Smooth muscle cell (in vitro differentiated cells): ENCODE measurements at regions not wholly inside any gene's neighbourhood (a gene's known extent, or its start where the extent isn't known, plus 50 kb on each side); places are given as distances from the start of the nearest gene placed in this dataset.

Experiments
- DNase-seq: peaks from one replicate; lab custom pipeline; 2025; ENCODE audit not compliant: unreplicated experiment; lab: John Stamatoyannopoulos, UW
- H2AFZ ChIP-seq: fragments of 200-600 bp; sonication (generic); 2 replicates; pipeline ENCODE4 v1.6.0; 2016; ENCODE audit warnings: antibody characterized with exemption, low read depth, mild to moderate bottlenecking
- H3F3A ChIP-seq: fragments of 200-600 bp; sonication (generic); 2 replicates; pipeline ENCODE4 v1.6.0; 2017; ENCODE audit warnings: antibody characterized with exemption, low read depth
- H3K27ac ChIP-seq: fragments of 200-600 bp; sonication (generic); 2 replicates; pipeline ENCODE4 v1.5.1; 2016; ENCODE audit warnings: low read depth, mild to moderate bottlenecking
- H3K27me3 ChIP-seq: fragments of 200-600 bp; sonication (generic); 2 replicates; pipeline ENCODE4 v1.6.1; 2016; ENCODE audit warnings: low read depth, mild to moderate bottlenecking
- H3K36me3 ChIP-seq: fragments of 200-600 bp; sonication (generic); 2 replicates; pipeline ENCODE4 v1.5.1; 2016; ENCODE audit warnings: low read depth
- H3K4me1 ChIP-seq: fragments of 200-600 bp; sonication (generic); 2 replicates; pipeline ENCODE4 v1.5.1; 2016; ENCODE audit warnings: low read depth
- H3K4me2 ChIP-seq: fragments of 200-600 bp; sonication (generic); 2 replicates; pipeline ENCODE4 v1.6.0; 2016; ENCODE audit warnings: mild to moderate bottlenecking
- H3K4me3 ChIP-seq: fragments of 200-600 bp; sonication (generic); 2 replicates; pipeline ENCODE4 v1.5.1; 2016; ENCODE audit warnings: mild to moderate bottlenecking
- H3K79me2 ChIP-seq: fragments of 200-600 bp; sonication (generic); 2 replicates; pipeline ENCODE4 v1.6.0; 2016; ENCODE audit warnings: low read depth, mild to moderate bottlenecking
- H3K9ac ChIP-seq: fragments of 200-600 bp; sonication (generic); 2 replicates; pipeline ENCODE4 v1.6.0; 2016; ENCODE audit warnings: low read depth
- H3K9me3 ChIP-seq: fragments of 200-600 bp; sonication (generic); replicated peaks from 2 replicates; pipeline ENCODE4 v1.5.1; 2016; ENCODE audit warnings: low read depth
- H4K20me1 ChIP-seq: fragments of 200-600 bp; sonication (generic); 2 replicates; pipeline ENCODE4 v1.6.0; 2016; ENCODE audit warnings: low read depth
- WGBS: methylation state at CpG from one replicate; pipeline ENCODE4 v1.1.7; 2016; ENCODE audit warnings: low lambda C conversion rate; 5-methylcytosine and 5-hydroxymethylcytosine counted together
- TF ChIP-seq, protein P1 (sequence below): fragments of 200-600 bp; sonication (generic); IDR thresholded peaks from 2 replicates; pipeline ENCODE4 v1.5.1; 2017; ENCODE audit warnings: borderline replicate concordance, mild to moderate bottlenecking, antibody characterized with exemption; ENCODE audit not compliant: insufficient read depth, poor library complexity, severe bottlenecking

DNA sequence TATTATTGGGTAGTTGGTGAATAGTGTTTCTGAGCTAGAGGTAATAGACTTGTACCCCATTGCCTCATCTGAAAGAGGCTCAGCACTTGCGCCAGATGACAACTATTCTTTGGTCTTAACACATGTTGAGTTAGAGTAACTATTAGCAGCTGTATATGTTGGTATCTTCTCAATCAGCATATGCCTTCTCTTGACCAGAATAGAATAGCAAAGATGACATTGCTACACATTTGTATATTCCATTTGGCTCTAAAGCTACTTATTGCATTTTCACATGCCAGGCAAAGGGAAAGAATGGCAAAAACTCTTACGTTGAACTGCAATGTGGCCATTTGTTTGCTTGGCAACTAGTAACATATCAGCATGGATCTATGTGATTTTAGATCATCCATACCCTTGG, 173.8 kb upstream of the AGR3 start:
- Histone ChIP-seq H3K36me3 (no peaks in the 10 kb centered on the region), H2AFZ (no peak overlapping the region), H3K27me3 (no peaks in the 10 kb centered on the region), H3K79me2 (no peaks in the 10 kb centered on the region), H3K4me1 (no peaks in the 10 kb centered on the region), H3K27ac (peak overlapping the region; percentile 63), H3K9me3 (no peaks in the 10 kb centered on the region), H3K4me2 (no peak overlapping the region), H3K4me3 (no peak overlapping the region), H3K9ac (no peak overlapping the region), H4K20me1 (no peaks in the 10 kb centered on the region), H3F3A (no peaks in the 10 kb centered on the region)
- WGBS, result 96% methylated on average over 2 of the region's 2 CpGs
- TF ChIP-seq, protein P1, sequence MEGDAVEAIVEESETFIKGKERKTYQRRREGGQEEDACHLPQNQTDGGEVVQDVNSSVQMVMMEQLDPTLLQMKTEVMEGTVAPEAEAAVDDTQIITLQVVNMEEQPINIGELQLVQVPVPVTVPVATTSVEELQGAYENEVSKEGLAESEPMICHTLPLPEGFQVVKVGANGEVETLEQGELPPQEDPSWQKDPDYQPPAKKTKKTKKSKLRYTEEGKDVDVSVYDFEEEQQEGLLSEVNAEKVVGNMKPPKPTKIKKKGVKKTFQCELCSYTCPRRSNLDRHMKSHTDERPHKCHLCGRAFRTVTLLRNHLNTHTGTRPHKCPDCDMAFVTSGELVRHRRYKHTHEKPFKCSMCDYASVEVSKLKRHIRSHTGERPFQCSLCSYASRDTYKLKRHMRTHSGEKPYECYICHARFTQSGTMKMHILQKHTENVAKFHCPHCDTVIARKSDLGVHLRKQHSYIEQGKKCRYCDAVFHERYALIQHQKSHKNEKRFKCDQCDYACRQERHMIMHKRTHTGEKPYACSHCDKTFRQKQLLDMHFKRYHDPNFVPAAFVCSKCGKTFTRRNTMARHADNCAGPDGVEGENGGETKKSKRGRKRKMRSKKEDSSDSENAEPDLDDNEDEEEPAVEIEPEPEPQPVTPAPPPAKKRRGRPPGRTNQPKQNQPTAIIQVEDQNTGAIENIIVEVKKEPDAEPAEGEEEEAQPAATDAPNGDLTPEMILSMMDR, result no peak
- no peak for DNase-seq

DNA sequence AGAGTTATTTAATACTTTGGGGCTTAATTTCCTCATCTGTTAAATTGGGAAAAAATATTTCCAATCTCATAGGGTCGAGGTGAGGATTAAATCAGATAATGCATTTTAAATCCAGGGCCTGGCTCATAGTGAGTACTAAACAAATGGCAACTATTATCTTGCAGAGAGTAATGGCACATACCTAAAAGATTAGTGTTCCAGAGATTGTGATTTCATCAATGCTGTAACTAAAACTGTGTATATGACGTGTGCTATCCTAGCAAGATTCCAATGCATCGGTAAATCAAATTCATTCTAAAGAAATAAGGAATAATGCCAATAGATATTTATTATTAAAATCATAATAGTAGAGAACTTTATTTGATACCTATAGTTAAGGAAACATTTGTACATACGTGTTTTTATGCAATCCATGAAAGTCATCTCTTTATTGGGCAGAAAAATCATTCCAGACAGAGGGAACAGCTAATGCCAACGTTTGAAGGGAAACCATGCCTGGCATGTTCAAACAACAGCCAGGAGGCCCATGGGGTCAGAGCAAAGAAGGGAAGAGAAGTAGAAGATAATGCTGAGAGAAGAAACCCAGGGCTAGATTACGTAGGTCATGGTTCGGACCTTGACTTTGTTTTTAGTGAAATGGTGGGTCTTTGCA, 174.8 kb upstream of the AGR3 start:
- Histone ChIP-seq H2AFZ (no peak overlapping the region), H3K27me3 (no peaks in the 10 kb centered on the region), H4K20me1 (no peaks in the 10 kb centered on the region), H3K9ac (no peak overlapping the region), H3K4me3 (no peak overlapping the region), H3K9me3 (no peaks in the 10 kb centered on the region), H3K79me2 (no peaks in the 10 kb centered on the region), H3K27ac (peak overlapping the region; percentile 63), H3F3A (no peaks in the 10 kb centered on the region), H3K4me1 (no peaks in the 10 kb centered on the region), H3K4me2 (no peak overlapping the region), H3K36me3 (no peaks in the 10 kb centered on the region)
- TF ChIP-seq, protein P1, result no peak
- WGBS, result 50% methylated on average over 7 of the region's 7 CpGs
- DNase-seq, result no peak

DNA sequence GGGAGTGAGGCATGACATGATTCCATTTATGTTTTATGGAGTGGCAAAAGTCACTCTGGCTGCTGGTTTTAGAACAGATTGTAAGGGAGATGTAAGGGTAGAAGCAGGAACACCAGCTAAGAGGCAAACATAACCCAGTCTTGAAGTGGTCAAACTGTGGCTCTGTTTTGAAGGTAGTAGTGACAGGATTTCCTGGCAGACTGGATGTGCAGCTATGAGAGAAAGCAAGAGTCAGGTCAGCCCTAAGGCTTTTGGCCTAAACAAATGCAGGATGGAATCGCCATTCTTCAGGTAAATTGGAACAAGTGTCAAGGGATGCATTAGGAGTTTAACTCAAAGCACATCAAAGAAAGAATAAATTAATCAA, 175.3 kb upstream of the AGR3 start:
- Histone ChIP-seq H3K27me3 (no peaks in the 10 kb centered on the region), H4K20me1 (no peaks in the 10 kb centered on the region), H3K4me2 (no peak overlapping the region), H3K4me1 (no peaks in the 10 kb centered on the region), H2AFZ (no peak overlapping the region), H3K9ac (no peak overlapping the region), H3K79me2 (no peaks in the 10 kb centered on the region), H3K27ac (peak overlapping the region; percentile 63), H3K9me3 (no peaks in the 10 kb centered on the region), H3K36me3 (no peaks in the 10 kb centered on the region), H3K4me3 (no peak overlapping the region), H3F3A (no peaks in the 10 kb centered on the region)
- TF ChIP-seq, protein P1, result no peak
- 100% methylated on average over 1 of the region's 1 CpG for WGBS
- no peak for DNase-seq

DNA sequence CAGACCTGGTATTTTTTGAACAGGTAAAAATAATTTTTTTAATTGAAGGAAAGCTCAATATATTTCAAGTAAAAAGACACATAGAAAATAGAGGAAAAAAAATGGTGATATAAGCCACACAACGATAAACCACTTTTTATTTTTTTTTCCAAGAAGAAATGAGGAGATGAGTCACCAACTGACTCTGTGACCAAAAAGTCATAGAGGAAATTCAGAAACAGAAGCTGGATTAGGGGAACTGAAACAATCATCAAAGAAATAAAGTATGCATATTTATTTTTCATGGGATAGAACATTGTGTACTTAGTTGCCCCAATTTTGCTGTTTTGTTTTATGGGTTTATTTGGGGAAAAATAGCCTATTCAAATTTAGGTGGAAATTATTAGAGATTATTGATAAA, 176.8 kb upstream of the AGR3 start:
- Histone ChIP-seq H3F3A (no peaks in the 10 kb centered on the region), H4K20me1 (no peaks in the 10 kb centered on the region)
- DNase-seq, result no peak

More for the DNA sequence above, 176.8 kb upstream of the AGR3 start:
- 23% methylated on average over 1 of the region's 1 CpG for WGBS
- Histone ChIP-seq H3K9me3 (no peaks in the 10 kb centered on the region), H3K36me3 (no peaks in the 10 kb centered on the region), H3K4me1 (no peaks in the 10 kb centered on the region), H3K27ac (peak overlapping the region; percentile 14), H3K4me3 (no peak overlapping the region), H3K9ac (no peak overlapping the region), H2AFZ (no peak overlapping the region), H3K27me3 (no peaks in the 10 kb centered on the region), H3K4me2 (peak overlapping the region; percentile 53), H3K79me2 (no peaks in the 10 kb centered on the region)
- TF ChIP-seq, protein P1, result no peak
